ENCODE measurements at regions not wholly inside any gene's neighbourhood (a gene's known extent, or its start where the extent isn't known, plus 50 kb on each side); places are given as distances from the start of the nearest gene placed in this dataset.

GRCh38 chr9:108609897-108610253, 245.9 kb downstream of the ACTL7B start:
- no TSS peak for BruUV-seq (replicated peaks)
- 0% methylated on average over 2 of the region's 2 CpGs for WGBS (ENCODE audit: low lambda C conversion rate)

GRCh38 chr9:108609227-108609896, 246.4 kb downstream of the ACTL7B start:
- no peaks in the 10 kb centered on the region for H3K27me3 ChIP-seq (ENCODE audit: control insufficient read depth in 1 of 2, insufficient read depth in 2 of 2, low read length in 2 of 2)
- no peak overlapping the region for H2AFZ ChIP-seq (ENCODE audit: low read length)
- TF ChIP-seq ZNF224 (CRISPR knock-in tag; IDR thresholded peaks at IDR 0.05) = no peak
- TF ChIP-seq, protein P1, sequence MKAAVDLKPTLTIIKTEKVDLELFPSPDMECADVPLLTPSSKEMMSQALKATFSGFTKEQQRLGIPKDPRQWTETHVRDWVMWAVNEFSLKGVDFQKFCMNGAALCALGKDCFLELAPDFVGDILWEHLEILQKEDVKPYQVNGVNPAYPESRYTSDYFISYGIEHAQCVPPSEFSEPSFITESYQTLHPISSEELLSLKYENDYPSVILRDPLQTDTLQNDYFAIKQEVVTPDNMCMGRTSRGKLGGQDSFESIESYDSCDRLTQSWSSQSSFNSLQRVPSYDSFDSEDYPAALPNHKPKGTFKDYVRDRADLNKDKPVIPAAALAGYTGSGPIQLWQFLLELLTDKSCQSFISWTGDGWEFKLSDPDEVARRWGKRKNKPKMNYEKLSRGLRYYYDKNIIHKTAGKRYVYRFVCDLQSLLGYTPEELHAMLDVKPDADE (CRISPR knock-in tag; IDR thresholded peaks at IDR 0.05) = no peak
- TF ChIP-seq ZNF17 (CRISPR knock-in tag; IDR thresholded peaks at IDR 0.05) = no peak
- no peak for TF ChIP-seq WIZ (CRISPR knock-in tag; IDR thresholded peaks at IDR 0.05)
- TF ChIP-seq POLR2AphosphoS5 (IDR thresholded peaks at IDR 0.05; ENCODE audit: low read depth, low read length) = no peak
- ATAC-seq (no peak), FAIRE-seq (no peak), DNase-seq (ENCODE audit: low spot score) (no peak)
- no peaks in the 10 kb centered on the region for H3K36me3 ChIP-seq (replicated peaks in 1 of 2; ENCODE audit: control insufficient read depth in 1 of 2, insufficient read depth in 2 of 2, low read length in 2 of 2)
- no peak overlapping the region for H3K4me3 ChIP-seq (replicated peaks in 1 of 3; ENCODE audit: insufficient read depth in 1 of 3, low read depth in 2 of 3, low read length in 3 of 3)
- H3K9me3 ChIP-seq (ENCODE audit: low read length) = no peaks in the 10 kb centered on the region
- no TSS peak for BruUV-seq (replicated peaks)
- CTCF ChIA-PET (ENCODE audit: low intra/inter-chr PET ratio, low total read pairs) = no interaction called here
- intact Hi-C loops (cut with micrococcal nuclease; ENCODE audit: unreplicated experiment) (loop anchor here (1.0 kb wide), 1 partner anchor 34 kb away; no protein-coding TSS in a partner anchor), in situ Hi-C loops (cut with HindIII; ENCODE audit: extremely low pct_ligation_motif_present, low pct_unique_long_range_greater_than_20kb) (no loop called here)
- H3K4me2 ChIP-seq (ENCODE audit: low read depth, low read length) = no peak overlapping the region
- H3K27ac ChIP-seq (ENCODE audit: extremely low read length, insufficient read depth, low read length) = no peak overlapping the region
- no peaks in the 10 kb centered on the region for H4K20me1 ChIP-seq (ENCODE audit: insufficient read depth, low read length)
- H3K79me2 ChIP-seq (ENCODE audit: insufficient read depth, low read length) = no peaks in the 10 kb centered on the region
- H3K4me1 ChIP-seq (ENCODE audit: insufficient read depth, low read length) = no peaks in the 10 kb centered on the region
- 25% methylated on average over 4 of the region's 4 CpGs for WGBS (ENCODE audit: low lambda C conversion rate)
- POLR2A ChIA-PET = no interaction called here
- H3K9ac ChIP-seq (ENCODE audit: insufficient read depth, low read depth, low read length) = no peak overlapping the region

More at GRCh38 chr9:108609897-108610253, 245.9 kb downstream of the ACTL7B start:
- no peak for TF ChIP-seq ZNF563 (CRISPR knock-in tag; IDR thresholded peaks at IDR 0.05)
- TF ChIP-seq CEBPG (CRISPR knock-in tag; IDR thresholded peaks at IDR 0.05) = no peak
- no peak for TF ChIP-seq ZNF350 (CRISPR knock-in tag; IDR thresholded peaks at IDR 0.05; ENCODE audit: borderline replicate concordance, low read depth)
- H3K27me3 ChIP-seq (ENCODE audit: control insufficient read depth in 1 of 2, insufficient read depth in 2 of 2, low read length in 2 of 2) = no peaks in the 10 kb centered on the region
- ChIA-PET CTCF (ENCODE audit: low intra/inter-chr PET ratio, low total read pairs) (no interaction called here), POLR2A (no interaction called here)
- no peaks in the 10 kb centered on the region for H3K9me3 ChIP-seq (ENCODE audit: low read length)
- H3K4me3 ChIP-seq (replicated peaks in 1 of 3; ENCODE audit: insufficient read depth in 1 of 3, low read depth in 2 of 3, low read length in 3 of 3) = no peak overlapping the region
- no peak for FAIRE-seq
- in situ Hi-C loops (cut with HindIII; ENCODE audit: extremely low pct_ligation_motif_present, low pct_unique_long_range_greater_than_20kb) = no loop called here
- H3K4me1 ChIP-seq (ENCODE audit: insufficient read depth, low read length) = no peaks in the 10 kb centered on the region
- H2AFZ ChIP-seq (ENCODE audit: low read length) = no peak overlapping the region
- ATAC-seq = no peak
- no peak overlapping the region for H3K4me2 ChIP-seq (ENCODE audit: low read depth, low read length)
- H3K79me2 ChIP-seq (ENCODE audit: insufficient read depth, low read length) = no peaks in the 10 kb centered on the region
- DNase-seq (ENCODE audit: low spot score) = no peak
- intact Hi-C loops (cut with micrococcal nuclease; ENCODE audit: unreplicated experiment) = loop anchor here (1.0 kb wide), 1 partner anchor 33 kb away; no protein-coding TSS in a partner anchor
- no peaks in the 10 kb centered on the region for H4K20me1 ChIP-seq (ENCODE audit: insufficient read depth, low read length)
- H3K36me3 ChIP-seq (replicated peaks in 1 of 2; ENCODE audit: control insufficient read depth in 1 of 2, insufficient read depth in 2 of 2, low read length in 2 of 2) = no peaks in the 10 kb centered on the region
- no peak overlapping the region for H3K27ac ChIP-seq (ENCODE audit: extremely low read length, insufficient read depth, low read length)
- H3K9ac ChIP-seq (ENCODE audit: insufficient read depth, low read depth, low read length) = no peak overlapping the region

Data from HepG2 (cell line).